Fibroblast of the aortic adventitia (primary cell): ENCODE measurements at regions not wholly inside any gene's neighbourhood (a gene's known extent, or its start where the extent isn't known, plus 50 kb on each side); places are given as distances from the start of the nearest gene placed in this dataset.
"Not testable (repeated sequence)": the region's sequence is repeated elsewhere in the genome, so short reads cannot be mapped to it uniquely, and the experiment has no call there.

Source experiments
- DNase-seq: peaks from one replicate; pipeline ENCODE4 v3.0.0-alpha.2; 2010; ENCODE audit warnings: low read depth
- H3K4me3 ChIP-seq: 2 replicates; pipeline ENCODE4 v1.5.1; 2011; ENCODE audit warnings: low read depth, mild to moderate bottlenecking, control low read depth, low read length, moderate library complexity
- TF ChIP-seq, protein P1 (sequence below): IDR thresholded peaks from 2 replicates; pipeline ENCODE4 v1.5.1; 2011; ENCODE audit warnings: mild to moderate bottlenecking, low read length, control low read depth, inconsistent platforms; ENCODE audit not compliant: insufficient read depth

DNA sequence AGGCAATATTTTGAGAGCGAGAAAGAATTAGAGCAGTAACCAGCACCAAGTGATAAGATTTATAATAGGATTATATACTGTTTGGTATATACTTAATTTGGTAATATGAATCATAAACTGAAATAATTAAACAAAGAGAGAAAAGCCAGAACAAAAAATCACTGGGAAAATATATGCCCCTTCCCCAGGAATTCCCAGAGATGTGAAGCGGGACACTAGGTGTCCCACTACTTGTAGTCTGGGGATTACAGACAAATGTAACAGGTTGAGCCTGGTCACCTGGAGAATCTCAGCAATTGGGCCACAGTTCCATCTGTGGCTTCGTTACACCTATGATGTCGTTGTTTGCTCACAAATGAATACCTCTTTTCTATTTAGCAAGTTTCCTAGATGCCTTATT, 256.1 kb upstream of the CHAC2 start:
- TF ChIP-seq, protein P1, sequence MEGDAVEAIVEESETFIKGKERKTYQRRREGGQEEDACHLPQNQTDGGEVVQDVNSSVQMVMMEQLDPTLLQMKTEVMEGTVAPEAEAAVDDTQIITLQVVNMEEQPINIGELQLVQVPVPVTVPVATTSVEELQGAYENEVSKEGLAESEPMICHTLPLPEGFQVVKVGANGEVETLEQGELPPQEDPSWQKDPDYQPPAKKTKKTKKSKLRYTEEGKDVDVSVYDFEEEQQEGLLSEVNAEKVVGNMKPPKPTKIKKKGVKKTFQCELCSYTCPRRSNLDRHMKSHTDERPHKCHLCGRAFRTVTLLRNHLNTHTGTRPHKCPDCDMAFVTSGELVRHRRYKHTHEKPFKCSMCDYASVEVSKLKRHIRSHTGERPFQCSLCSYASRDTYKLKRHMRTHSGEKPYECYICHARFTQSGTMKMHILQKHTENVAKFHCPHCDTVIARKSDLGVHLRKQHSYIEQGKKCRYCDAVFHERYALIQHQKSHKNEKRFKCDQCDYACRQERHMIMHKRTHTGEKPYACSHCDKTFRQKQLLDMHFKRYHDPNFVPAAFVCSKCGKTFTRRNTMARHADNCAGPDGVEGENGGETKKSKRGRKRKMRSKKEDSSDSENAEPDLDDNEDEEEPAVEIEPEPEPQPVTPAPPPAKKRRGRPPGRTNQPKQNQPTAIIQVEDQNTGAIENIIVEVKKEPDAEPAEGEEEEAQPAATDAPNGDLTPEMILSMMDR, result no peak
- DNase-seq, result no peak
- no peak overlapping the region for H3K4me3 ChIP-seq

DNA sequence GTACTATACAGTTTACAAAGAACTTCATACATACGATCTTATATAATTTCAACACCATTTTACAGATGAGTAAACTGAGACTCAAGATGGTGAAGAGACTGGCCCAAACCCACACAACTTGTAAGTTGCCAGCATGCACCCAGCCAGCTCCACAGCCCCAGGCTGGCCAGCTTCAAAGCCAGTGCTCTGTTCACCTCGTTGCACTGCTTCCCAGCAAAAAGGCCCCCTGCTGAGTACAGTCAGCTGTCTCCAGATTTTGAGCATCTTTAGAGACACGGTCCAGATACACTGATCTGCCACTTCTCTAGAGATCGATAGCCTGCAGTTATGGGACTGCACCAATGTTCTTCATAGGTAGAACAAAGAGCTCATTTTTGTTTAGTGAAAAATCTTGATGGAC, 257.2 kb upstream of the CHAC2 start:
- H3K4me3 ChIP-seq, result no peak overlapping the region
- DNase-seq, result no peak
- TF ChIP-seq, protein P1, result no peak

DNA sequence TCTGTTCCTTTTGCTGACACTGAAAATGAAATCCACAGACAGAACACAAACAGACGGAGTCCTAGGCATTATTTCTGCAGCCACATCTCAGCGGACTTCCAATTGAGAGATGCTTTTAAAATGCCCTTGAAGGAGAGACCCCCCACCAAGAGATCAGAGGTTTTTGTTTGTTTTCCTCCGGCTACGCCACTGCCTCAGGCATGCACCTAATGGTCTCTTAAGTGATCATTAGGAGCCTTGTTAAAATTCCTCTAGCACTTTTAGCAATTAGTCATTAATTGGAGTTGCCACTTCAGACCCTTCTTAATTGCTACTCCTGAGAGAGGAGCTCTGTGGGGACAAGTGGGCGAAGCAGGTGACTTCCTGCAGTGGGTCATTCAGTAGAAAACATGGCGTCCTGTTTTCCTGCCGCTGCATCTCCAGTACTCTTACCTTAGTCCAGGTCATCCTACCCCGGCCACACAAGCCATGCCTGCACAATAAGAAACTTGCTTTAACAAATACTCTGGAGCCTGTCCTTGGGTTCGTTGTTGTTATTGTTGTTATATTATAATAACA, 257.7 kb upstream of the CHAC2 start:
- H3K4me3 ChIP-seq, result no peak overlapping the region
- no peak for DNase-seq
- TF ChIP-seq, protein P1, result no peak

DNA sequence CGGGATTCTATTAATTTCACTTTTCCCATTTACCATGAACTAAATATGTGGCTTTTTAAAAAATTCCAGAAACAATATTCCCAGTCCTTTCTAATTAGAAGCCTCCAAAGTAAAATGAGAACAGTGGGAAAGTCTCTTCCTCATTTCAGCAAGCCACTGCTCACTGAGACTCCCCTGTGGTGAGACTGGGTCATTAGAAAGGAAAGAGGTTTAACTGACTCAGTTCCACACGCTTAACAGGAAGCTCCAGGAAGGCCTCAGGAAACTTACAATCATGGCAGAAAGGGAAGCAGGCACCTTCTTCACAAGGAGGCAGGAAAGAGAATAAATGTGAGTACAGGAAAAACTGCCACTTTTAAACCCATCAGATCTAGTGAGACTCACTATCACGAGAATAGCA, 258.9 kb upstream of the CHAC2 start:
- TF ChIP-seq, protein P1, result no peak
- DNase-seq, result no peak
- H3K4me3 ChIP-seq, result no peak overlapping the region

DNA sequence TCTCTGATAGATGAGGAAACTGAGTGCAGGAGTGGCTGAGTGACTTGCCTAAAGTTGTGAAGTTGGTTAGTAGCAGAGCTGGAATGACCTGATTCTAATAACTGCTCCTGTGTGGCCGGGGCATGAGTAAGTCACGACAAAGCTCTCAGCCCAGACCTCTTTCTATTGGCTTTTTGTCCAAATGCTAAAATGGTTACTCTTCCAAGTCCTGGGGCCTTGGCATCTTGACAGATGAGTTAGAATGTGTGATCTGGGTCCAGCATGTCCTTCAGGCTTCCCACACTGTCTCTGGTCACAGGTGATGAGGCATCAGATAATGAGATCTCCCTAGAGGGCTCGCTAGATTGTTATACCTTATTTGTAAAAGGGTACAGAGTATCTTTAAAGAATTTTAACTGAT, 260.5 kb upstream of the CHAC2 start:
- DNase-seq, H3K4me3 ChIP-seq: not testable (repeated sequence)

DNA sequence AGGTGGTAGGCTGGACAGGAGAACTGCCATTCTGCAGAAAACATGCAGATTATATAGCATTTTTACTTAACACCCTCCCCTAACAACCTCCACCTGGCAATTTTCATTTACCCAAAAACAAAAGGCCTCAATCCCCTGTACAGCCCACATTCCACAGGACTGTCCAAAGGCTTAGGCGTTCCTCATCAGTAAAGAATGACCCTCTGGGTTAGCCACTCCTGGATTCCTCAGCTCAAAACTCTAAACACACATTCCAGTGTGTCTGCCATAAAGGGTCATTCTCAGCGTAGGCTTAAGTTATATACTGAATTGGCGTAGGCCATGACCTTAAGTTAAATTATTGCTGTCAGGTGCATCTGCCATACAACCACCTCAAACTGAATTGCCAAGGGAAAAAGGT, 261.8 kb upstream of the CHAC2 start:
- no peak overlapping the region for H3K4me3 ChIP-seq
- DNase-seq, result no peak
- TF ChIP-seq, protein P1, result no peak

DNA sequence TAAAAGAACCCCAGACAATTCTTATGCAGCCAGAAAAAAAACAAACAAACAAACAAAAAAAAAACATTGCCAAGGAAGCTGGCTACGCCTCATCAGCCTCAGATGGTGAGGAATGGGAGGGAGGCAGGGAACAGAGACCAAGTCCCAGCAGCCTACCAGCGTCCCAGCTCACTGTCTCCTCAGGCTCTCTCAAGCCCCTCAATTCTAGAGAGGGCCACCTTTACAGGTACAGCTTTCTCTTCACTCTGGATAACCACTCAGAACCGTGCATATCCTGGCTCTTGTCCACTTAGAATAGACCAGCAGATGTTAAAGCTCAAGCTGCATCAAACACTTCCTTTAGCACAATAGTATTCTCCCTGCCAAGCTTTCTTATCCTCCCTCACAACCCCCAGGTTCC, 263.1 kb upstream of the CHAC2 start:
- TF ChIP-seq, protein P1, result no peak
- DNase-seq, result no peak
- no peak overlapping the region for H3K4me3 ChIP-seq
